Activated CD4-positive, alpha-beta T cell treated with anti-CD3 and anti-CD28 coated beads, Interleukin-2, amount 10 ng/mL, durations not matched to agents 24 days and 14 days (primary cell): ENCODE measurements at regions not wholly inside any gene's neighbourhood (a gene's known extent, or its start where the extent isn't known, plus 50 kb on each side); places are given as distances from the start of the nearest gene placed in this dataset.
"Not testable (repeated sequence)": the region's sequence is repeated elsewhere in the genome, so short reads cannot be mapped to it uniquely, and the experiment has no call there.

Experiments used
- DNase-seq: peaks from one replicate; pipeline ENCODE4 v3.0.0; 2022
- H3K27ac Mint-ChIP-seq: one replicate; pipeline ENCODE4 v1.8.0; 2022; ENCODE audit warnings: mild to moderate bottlenecking, mixed read lengths
- H3K27me3 Mint-ChIP-seq: one replicate; pipeline ENCODE4 v1.8.0; 2022; ENCODE audit warnings: mixed read lengths
- H3K36me3 Mint-ChIP-seq: one replicate; pipeline ENCODE4 v1.8.0; 2022; ENCODE audit warnings: low read depth, mild to moderate bottlenecking, mixed read lengths
- H3K4me1 Mint-ChIP-seq: one replicate; pipeline ENCODE4 v1.8.0; 2021; ENCODE audit warnings: mixed read lengths
- H3K4me3 Mint-ChIP-seq: one replicate; pipeline ENCODE4 v1.8.0; 2022; ENCODE audit warnings: mild to moderate bottlenecking, moderate library complexity, mixed read lengths
- H3K9me3 Mint-ChIP-seq: one replicate; pipeline ENCODE4 v1.8.0; 2021; ENCODE audit warnings: mixed read lengths
- intact Hi-C: fragments of 100-400 bp; cut with micrococcal nuclease; formaldehyde crosslinking; loops from one replicate; pipeline ENCODE4 v1.15.1; 2023

DNA sequence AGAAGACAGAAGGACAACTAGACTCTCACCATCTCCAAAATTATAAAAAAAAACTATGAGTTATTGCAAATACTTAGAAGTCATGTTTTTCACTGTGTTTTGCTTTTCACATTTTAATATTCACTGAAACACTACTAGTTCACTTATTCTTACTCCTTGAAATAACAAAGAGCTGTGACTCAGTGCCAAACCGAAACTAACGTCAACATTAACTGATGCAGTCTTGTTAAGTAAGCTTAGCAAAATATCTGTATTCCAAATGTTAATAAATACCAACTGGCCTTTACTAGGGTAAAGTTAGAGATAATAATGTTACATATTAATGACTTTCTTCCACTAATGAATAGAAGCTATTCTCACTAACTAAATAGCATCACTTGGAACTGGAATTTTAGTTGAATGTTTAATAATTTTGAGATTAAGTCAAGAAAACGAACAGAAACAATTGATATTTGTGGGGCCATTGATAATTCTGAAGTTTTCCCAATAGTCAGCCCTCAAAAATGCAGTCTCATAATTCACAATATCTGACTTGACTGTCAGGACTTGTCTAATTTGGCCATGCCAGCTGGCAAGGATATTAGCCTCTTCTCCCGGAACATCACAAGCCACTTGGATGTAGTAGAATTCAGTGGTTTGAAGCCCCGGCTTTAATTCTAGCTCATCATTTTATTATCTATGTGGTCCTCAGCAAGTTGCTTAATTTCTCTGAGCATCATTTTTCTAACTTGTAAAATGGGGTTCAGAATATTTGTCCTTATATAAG lies 230.1 kb upstream of the DDI1 start:
- H3K4me3 Mint-ChIP-seq, result no peak overlapping the region
- H3K27me3 Mint-ChIP-seq, result no peaks in the 10 kb centered on the region
- no peak for DNase-seq
- no peaks in the 10 kb centered on the region for H3K4me1 Mint-ChIP-seq
- no peaks in the 10 kb centered on the region for H3K9me3 Mint-ChIP-seq
- H3K27ac Mint-ChIP-seq, result no peak overlapping the region
- intact Hi-C loops, result no loop called here
- no peaks in the 10 kb centered on the region for H3K36me3 Mint-ChIP-seq

DNA sequence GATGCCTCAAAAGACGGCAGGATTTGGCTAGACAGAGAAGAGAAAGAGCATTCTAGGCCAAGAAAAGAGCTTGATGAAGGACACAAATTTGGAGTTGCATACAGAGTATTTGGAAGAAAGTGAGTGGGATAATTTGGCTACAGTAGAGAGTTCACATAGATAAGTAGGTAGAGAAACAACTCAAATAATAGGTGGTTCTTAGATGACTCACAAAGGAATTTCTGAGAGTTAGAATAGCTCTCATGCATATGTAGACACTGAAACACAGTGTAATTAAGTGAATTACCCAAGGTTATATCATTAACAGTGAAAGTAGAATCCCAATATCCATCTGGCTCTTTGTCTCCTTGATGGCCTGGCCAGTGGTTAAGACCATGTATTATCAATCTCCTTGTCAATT lies 228.6 kb upstream of the DDI1 start:
- Mint-ChIP-seq H3K27me3 (no peaks in the 10 kb centered on the region), H3K36me3 (no peaks in the 10 kb centered on the region), H3K27ac (no peak overlapping the region), H3K4me1 (no peaks in the 10 kb centered on the region), H3K9me3 (no peaks in the 10 kb centered on the region), H3K4me3 (no peak overlapping the region)
- intact Hi-C loops, result no loop called here
- no peak for DNase-seq

DNA sequence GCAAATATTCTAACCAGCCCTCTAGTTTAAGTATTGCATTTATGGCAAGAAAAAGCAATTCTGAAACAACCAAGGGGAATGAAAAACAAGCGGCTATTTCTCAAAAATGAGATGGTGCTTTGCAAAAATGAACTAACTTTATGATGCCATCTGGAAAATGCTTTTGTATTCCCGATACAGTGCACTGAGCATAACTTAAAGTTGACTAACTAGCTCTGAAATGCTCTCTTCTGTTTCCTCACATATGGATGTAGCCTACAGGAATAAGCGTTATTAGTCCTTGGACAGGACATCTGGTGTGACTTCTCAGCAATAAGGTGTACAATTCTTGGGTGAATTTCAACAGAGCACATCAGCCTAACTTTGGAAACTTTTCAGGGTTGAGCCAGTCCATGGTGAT lies 228.2 kb upstream of the DDI1 start:
- intact Hi-C loops, result no loop called here
- Mint-ChIP-seq H3K9me3 (no peaks in the 10 kb centered on the region), H3K36me3 (no peaks in the 10 kb centered on the region), H3K27ac (no peak overlapping the region), H3K4me3 (no peak overlapping the region), H3K27me3 (no peaks in the 10 kb centered on the region), H3K4me1 (no peaks in the 10 kb centered on the region)
- DNase-seq, result no peak

DNA sequence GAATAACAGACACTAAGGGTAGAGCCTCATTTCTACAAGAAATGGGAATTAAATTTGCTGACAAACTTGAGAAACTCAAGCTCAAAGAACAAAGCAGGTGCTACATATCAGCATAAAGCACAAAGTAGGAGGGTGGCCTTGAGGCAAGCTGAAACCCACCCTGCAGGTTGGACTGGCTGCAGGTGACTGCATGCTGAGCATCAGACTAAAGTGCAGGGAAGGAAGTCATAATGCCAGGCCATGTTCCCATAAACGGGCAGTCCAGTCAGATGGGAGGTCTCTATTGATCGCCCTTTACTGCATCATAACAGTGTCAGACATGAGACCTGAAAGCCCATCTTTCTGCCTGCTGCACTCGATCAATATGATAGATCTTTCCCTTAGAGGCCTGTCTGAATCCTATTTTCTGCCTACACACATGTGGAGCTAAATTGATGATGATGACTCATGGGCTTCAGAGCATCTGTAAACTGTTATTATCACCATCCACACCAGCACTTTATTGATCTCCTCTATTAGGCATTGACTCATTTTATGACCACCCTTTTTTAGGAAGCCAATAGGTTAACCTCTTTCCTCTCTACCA lies 224.5 kb upstream of the DDI1 start:
- DNase-seq, result no peak
- H3K27me3 Mint-ChIP-seq, result no peaks in the 10 kb centered on the region
- intact Hi-C loops, result no loop called here

DNA sequence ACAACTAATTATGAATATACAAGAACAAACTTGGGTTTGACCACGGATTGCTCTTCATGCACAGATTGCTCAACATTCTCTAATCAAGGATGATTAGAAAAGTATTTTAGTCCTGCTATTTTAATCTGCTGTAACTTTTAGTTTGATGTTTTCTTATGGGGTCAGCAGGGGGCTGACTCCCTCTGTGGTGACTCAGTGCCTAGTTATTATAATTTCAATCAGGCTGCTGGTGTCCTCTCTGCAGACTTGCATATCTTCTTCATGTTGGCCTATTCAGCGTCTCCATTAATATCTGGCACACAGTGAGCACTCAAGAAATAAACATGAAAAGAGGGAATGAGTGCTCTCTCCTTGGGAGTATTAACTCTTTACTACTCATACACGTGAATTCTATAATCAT lies 223.8 kb upstream of the DDI1 start:
- Mint-ChIP-seq H3K36me3 (no peaks in the 10 kb centered on the region), H3K9me3 (no peaks in the 10 kb centered on the region), H3K4me1 (no peaks in the 10 kb centered on the region), H3K27ac (no peak overlapping the region), H3K27me3 (no peaks in the 10 kb centered on the region), H3K4me3 (no peak overlapping the region)
- DNase-seq, result no peak
- intact Hi-C loops, result no loop called here

More for the DNA sequence above, 224.5 kb upstream of the DDI1 start:
- no peaks in the 10 kb centered on the region for H3K36me3 Mint-ChIP-seq
- no peak overlapping the region for H3K27ac Mint-ChIP-seq
- no peaks in the 10 kb centered on the region for H3K9me3 Mint-ChIP-seq
- H3K4me1 Mint-ChIP-seq, result no peaks in the 10 kb centered on the region
- no peak overlapping the region for H3K4me3 Mint-ChIP-seq

DNA sequence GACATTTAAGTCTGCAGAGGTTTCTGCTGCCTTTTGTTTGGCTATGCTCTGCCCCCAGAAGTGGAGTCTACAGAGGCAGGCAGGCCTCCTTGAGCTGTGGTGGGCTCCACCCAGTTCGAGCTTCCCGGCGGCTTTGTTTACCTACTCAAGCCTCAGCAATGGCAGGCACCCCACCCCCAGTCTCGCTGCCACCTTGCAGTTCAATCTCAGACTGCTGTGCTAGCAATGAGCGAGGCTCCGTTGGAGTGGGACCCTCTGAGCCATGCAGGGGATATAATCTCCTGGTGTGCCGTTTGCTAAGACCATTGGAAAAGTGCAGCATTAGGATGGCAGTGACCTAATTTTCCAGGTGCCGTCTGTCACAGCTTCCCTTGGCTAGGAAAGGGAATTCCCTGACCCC lies 216.1 kb upstream of the DDI1 start:
- H3K27me3 Mint-ChIP-seq, H3K36me3 Mint-ChIP-seq, H3K4me3 Mint-ChIP-seq, H3K27ac Mint-ChIP-seq, DNase-seq, intact Hi-C loops, H3K4me1 Mint-ChIP-seq, H3K9me3 Mint-ChIP-seq: not testable (repeated sequence)

DNA sequence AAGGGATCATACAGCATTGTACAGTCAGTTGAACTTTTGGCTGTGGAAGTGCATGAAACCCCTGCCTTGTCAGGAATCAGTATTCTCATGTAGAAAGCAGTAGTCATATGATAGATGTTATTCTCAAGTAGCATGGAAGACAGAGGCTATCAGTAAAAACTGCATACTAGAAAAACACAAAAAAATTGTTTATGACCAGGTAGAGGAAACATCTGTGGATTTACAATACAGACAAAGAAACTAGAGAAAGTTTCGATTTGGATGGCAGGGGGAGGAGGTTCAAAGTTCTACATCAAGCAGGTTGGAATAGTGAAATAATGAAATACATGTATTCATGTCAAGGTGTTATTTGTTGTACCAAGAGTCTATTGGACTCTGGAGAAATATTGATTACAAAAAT lies 212.3 kb upstream of the DDI1 start:
- Mint-ChIP-seq H3K36me3 (no peaks in the 10 kb centered on the region), H3K9me3 (no peaks in the 10 kb centered on the region), H3K4me3 (no peak overlapping the region), H3K4me1 (no peaks in the 10 kb centered on the region), H3K27me3 (no peaks in the 10 kb centered on the region), H3K27ac (no peak overlapping the region)
- intact Hi-C loops, result no loop called here
- no peak for DNase-seq

DNA sequence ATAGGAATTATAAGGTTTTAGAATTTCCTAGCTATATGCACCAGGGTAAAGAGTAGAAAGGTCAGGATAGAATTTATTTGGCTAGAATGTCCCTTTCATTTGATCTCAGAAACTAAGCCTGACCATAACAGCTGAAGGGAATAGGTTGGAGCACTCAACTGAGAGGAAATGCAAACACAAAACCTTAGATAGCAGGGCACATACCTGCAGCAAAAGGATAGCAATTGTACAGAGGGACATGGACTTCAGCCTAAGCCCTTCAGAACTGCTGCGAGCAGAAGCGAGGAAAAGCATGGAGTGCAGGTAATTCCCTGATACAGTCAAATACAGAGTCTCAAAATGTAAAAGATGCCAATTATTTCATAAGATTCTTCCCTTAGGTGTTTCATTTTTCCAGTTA lies 211.0 kb upstream of the DDI1 start:
- no peaks in the 10 kb centered on the region for H3K27me3 Mint-ChIP-seq
- DNase-seq, result no peak
- H3K4me3 Mint-ChIP-seq, result no peak overlapping the region
- no peaks in the 10 kb centered on the region for H3K36me3 Mint-ChIP-seq
- no peaks in the 10 kb centered on the region for H3K4me1 Mint-ChIP-seq
- H3K9me3 Mint-ChIP-seq, result no peaks in the 10 kb centered on the region
- H3K27ac Mint-ChIP-seq, result no peak overlapping the region
- intact Hi-C loops, result no loop called here

DNA sequence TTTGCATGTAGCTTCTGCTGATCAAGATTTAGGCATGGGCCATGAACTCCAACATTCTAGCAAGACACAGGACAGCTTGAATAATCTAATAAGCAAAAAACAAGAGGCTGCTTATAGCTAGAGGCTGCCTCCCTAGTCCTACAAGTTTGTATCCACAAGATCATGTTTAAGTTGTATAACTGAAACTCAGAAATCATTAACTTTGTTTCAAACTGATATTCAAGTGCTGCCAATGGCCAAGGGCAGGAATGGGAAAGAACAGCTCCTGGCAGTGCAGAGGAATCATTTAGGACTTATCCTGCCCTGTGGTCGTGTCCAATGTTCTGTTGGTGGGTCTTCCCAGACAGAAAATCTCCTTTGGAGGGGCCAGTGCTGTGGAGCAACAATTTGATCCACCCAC lies 209.6 kb upstream of the DDI1 start:
- no peaks in the 10 kb centered on the region for H3K36me3 Mint-ChIP-seq

DNA sequence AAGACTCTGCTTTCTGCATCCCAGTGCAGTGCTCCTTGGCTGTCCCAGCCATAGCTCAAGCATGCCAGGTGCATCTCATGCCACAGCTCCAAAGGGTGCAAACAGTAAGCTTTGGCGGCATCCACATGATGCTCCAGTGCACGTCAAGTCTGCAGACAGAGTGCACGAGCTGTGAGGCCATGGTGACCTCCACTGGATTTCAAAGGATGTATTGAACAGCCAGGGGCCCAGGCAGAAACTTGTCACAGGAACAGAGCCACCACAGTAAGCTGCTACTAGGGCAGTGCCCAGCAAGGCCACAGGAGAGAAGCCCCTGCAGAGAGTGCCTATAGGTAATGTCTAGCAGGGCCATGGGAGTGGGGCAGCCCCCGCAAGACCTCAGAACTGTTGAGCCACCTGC lies 206.8 kb upstream of the DDI1 start:
- no peaks in the 10 kb centered on the region for H3K9me3 Mint-ChIP-seq
- H3K4me3 Mint-ChIP-seq, result no peak overlapping the region
- intact Hi-C loops, result no loop called here
- no peak for DNase-seq
- H3K4me1 Mint-ChIP-seq, result no peaks in the 10 kb centered on the region
- H3K36me3 Mint-ChIP-seq, result no peaks in the 10 kb centered on the region
- no peak overlapping the region for H3K27ac Mint-ChIP-seq
- no peaks in the 10 kb centered on the region for H3K27me3 Mint-ChIP-seq

More for the DNA sequence above, 209.6 kb upstream of the DDI1 start:
- Mint-ChIP-seq H3K27me3 (no peaks in the 10 kb centered on the region), H3K27ac (no peak overlapping the region), H3K9me3 (no peaks in the 10 kb centered on the region), H3K4me3 (no peak overlapping the region), H3K4me1 (no peaks in the 10 kb centered on the region)
- intact Hi-C loops, result no loop called here
- DNase-seq, result no peak

DNA sequence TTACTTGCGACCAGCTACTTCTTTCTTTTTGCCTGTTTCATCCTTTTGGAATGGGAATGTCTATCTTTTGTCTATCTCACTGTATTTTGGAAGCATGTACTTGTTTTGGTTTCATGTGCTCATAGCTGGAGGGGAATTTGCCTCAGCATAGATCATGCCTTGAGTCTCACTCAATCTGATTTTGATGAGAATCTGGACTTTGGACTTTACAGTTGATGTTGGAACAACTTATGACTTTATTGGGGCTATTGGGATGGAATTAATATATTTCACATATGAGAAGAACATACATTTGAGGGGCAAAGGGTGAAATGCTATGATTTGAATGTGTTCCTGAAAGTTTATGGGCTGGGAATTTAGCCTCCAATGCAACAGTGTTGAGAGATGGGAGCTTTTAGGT lies 206.2 kb upstream of the DDI1 start:
- no peaks in the 10 kb centered on the region for H3K27me3 Mint-ChIP-seq
- no peaks in the 10 kb centered on the region for H3K9me3 Mint-ChIP-seq
- no peaks in the 10 kb centered on the region for H3K36me3 Mint-ChIP-seq
- no peak overlapping the region for H3K4me3 Mint-ChIP-seq
- no peak for DNase-seq
- no peaks in the 10 kb centered on the region for H3K4me1 Mint-ChIP-seq
- intact Hi-C loops, result no loop called here
- no peak overlapping the region for H3K27ac Mint-ChIP-seq

DNA sequence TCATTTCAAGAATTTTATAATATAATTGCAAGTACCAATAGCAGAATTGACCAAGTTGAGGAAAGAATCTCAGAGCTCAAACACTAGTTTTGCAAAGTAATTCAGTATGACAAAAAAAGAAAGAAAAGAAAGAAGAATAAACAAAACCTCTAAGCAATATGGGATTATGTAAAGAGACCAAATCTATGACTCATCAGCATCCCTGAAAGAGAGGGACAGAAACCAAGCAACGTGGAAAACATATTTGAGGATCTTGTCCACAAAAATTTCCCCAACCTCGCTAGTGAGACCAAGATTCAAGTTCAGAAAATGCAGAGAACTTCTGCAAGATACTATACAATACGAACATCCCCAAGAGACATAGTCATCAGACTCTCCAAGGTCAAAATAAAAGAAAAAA lies 203.7 kb upstream of the DDI1 start:
- no peaks in the 10 kb centered on the region for H3K27me3 Mint-ChIP-seq
- no peaks in the 10 kb centered on the region for H3K4me1 Mint-ChIP-seq
- intact Hi-C loops, result no loop called here

DNA sequence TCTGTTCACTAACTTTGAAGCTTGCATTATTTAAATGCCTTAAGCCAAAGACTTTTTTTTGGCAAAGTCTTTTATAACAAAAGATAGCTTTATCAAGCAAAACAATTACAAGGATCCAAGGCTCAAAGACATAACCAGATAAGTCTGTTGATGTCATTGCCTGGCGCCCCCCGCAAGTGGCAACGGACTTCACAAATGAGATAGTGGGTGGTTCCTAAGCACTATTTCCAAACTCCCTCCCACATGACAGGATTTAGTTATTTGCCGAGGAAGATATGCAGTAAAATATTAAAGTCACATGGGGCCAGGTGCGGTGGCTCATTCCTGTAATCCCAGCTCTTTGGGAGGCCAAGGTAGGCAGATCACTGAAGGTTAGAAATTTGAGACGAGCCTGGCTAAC lies 194.2 kb upstream of the DDI1 start:
- DNase-seq, result no peak
- Mint-ChIP-seq H3K27me3 (no peaks in the 10 kb centered on the region), H3K4me3 (no peak overlapping the region), H3K4me1 (no peaks in the 10 kb centered on the region), H3K27ac (no peak overlapping the region), H3K36me3 (no peaks in the 10 kb centered on the region), H3K9me3 (no peaks in the 10 kb centered on the region)
- intact Hi-C loops, result no loop called here

More for the DNA sequence above, 203.7 kb upstream of the DDI1 start:
- Mint-ChIP-seq H3K36me3 (no peaks in the 10 kb centered on the region), H3K27ac (no peak overlapping the region), H3K9me3 (no peaks in the 10 kb centered on the region), H3K4me3 (no peak overlapping the region)
- no peak for DNase-seq

DNA sequence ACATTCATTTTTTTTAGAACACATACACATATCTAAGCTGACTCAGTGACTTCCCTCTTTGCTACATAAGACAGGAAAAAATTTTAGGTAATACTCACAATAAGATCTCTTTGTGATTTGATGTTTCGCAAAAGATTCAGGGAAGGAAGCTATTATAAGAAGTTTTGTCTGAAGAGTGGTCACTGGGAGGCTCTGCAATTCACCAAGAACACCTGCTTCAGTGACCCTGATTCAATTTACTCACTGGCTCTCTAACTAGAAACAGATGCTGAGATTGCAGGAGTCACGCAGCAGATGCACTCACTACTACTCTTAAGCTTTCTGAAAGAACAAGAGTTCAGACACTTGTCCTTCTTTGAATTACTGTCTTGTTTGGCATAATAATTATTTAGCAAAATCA lies 193.6 kb upstream of the DDI1 start:
- H3K9me3 Mint-ChIP-seq, result no peaks in the 10 kb centered on the region
- no peak overlapping the region for H3K27ac Mint-ChIP-seq
- H3K36me3 Mint-ChIP-seq, result no peaks in the 10 kb centered on the region
- DNase-seq, result no peak
- no peaks in the 10 kb centered on the region for H3K27me3 Mint-ChIP-seq
- H3K4me3 Mint-ChIP-seq, result no peak overlapping the region
- no peaks in the 10 kb centered on the region for H3K4me1 Mint-ChIP-seq
- intact Hi-C loops, result no loop called here
